GM21737 (cell line): ENCODE measurements at regions not wholly inside any gene's neighbourhood (a gene's known extent, or its start where the extent isn't known, plus 50 kb on each side); places are given as distances from the start of the nearest gene placed in this dataset.

Source experiments
- ATAC-seq: cut with Tn5 transposase; IDR thresholded peaks from one replicate; pipeline ENCODE4 v1.9.1; 2021; ENCODE audit warnings: mild to moderate bottlenecking, moderate library complexity; ENCODE audit not compliant: unreplicated experiment

DNA sequence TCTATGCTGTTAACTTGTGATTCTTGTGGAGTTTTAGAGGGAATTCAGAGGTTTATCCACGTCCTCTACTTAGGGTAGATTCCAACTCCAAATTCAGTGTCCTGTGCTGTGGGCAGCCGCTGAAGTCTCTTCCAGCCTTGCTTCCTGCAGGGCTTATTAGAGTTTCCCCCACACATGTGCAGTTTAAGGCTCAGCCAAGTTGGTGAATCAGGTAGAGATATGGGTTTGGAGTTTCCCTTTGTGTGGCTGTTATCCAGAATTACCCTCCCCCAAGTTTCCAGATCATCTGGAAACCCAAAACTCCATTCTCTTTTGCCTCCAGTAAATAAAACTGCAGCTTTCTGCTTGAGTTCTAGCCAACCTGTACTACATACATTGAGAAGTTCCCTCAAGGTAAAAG lies 853.7 kb downstream of the GALC start:
- ATAC-seq = no peak

DNA sequence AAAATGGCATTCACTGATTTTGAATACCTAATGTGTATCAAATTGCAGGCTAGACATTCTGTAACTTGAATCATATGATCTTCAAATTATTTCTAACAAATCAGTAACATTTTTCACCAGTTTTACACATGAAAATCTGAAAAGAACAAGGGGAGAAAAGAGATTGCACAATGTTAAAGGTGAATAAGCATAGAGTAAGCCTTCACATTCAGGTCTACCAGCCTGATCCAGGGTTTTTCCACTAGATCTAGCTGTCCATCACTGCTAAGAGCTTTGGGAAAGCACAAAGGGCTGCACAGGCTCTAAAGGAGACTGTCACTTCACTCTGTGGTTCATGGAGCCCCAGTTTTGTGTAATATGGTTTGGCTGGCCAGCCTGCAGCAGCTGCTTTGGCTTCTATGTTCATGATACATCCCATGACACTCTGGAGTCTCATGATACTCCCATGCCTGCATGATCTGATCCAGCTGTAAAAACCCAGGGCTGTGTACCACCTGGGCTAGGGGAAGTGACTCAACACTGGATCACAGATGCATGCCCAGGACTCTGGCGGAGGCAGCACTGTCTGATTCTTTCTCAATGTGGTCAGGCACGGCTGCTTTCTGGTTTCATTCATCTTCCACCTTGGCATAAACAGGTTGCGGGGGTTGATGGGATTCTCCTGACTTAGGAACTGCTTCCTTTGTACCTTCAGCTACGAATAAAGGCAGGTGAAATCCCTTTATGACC lies 859.7 kb downstream of the GALC start:
- no peak for ATAC-seq

DNA sequence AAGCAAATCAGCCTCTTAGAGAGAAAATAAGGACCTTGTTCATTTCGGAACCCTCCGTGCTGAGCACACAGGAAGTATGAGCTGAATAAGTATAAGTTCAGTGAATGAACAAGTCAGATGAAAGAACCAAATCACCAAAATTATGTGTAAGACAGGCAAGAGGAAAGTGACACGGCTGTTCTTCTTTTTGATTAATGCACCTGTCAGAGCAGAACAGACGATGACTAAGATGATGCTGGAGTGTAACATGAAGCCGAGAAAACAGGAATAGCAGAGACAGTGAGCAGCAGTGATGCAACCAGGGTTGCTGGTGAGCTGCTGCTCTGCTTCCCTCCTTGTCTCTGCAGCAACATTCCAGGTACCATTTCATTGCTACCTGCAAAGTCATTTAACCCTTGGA lies 861.1 kb downstream of the GALC start:
- ATAC-seq = no peak

DNA sequence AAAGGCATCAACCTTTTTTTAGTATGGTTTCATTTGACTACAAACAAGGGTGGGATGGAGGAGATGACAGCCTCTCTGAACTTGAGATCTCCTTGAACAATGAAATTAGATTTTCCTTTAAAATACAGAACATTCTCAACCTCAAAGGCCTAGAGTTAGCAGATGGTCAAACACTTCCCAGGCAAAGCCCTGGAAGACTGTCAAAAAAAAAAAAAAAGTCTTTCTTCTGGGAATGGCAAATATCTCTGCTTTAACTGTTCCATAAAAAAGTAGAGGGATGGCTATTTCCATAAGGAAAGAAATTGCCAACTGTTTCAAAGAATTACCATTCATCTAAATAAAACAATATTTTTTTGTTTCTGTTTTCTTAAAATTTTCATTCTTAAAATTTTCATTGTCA lies 870.8 kb downstream of the GALC start:
- no peak for ATAC-seq

DNA sequence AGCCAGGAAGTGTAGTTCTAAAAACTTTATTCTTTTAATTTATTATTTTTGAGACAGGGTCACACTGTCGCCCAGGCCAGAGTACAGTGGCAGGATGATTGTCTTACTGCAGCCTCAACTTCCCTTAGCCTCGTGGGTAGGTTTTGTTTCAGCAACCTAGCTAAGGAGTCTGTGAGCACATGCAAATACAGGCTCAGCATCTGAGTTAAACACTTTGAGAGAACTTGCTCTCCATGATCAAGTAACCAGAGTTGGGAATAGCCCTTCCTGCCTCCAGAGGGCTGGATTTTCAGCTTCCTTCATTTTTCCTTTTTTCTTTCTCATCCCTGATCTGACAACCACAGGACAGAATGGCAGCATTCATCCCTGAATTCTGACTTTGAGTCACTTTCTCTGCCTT lies 871.3 kb downstream of the GALC start:
- ATAC-seq = no peak

DNA sequence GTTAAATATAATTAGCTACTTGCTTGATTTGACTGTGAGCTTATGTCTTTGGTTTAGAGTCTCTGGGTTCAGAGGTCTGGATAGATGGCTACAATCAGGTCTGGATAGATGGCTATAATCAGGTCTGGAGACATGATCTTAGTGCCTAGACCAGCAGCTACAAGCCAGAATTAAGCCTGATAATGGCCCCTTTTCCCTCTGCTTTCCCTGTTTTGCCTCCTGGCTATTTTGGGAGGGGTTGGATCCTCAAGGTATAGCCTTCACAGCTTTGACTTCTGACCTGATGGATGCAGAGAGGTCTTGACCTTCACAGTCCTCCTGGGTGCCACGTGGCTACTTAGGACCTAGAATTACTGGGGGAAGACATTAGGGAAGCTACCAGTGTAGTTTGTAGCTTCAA lies 877.7 kb downstream of the GALC start:
- ATAC-seq = no peak

DNA sequence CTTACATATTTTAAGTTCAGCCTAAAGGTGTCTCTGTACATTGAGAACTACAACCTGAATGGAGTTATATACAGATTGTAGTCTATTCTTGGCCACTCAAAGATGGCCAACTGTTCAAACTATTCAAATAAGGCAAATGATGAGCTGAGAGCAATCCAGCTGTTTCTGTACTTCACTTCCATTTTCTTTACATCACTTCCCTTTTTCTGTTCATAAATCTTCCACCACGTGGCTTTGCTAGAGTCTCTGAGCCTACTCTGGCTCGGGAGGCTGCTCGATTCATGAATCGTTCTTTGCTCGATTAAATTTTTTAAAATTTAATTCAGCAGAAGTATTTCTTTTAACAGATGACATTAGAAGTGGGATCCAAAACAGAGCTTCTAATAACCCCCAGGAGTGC lies 879.7 kb downstream of the GALC start:
- ATAC-seq = no peak

DNA sequence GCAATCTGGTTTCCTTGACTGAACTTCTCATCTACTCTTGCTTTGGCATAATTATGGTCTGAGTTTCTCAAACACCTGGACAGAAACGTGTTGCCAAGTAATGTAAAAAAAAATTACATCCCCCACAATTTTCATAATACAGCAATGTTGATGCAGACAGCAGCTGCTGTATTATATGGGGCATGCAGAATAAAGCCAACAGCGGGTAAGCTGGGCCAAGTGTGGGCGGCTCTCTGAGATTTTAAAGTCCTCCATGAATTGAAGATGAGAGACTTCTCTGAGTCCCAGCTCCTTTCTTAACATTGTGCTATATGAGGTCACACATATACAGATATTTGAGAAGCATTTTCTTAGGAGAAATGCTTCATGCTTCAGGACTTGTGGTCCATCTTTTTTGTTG lies 881.2 kb downstream of the GALC start:
- no peak for ATAC-seq

DNA sequence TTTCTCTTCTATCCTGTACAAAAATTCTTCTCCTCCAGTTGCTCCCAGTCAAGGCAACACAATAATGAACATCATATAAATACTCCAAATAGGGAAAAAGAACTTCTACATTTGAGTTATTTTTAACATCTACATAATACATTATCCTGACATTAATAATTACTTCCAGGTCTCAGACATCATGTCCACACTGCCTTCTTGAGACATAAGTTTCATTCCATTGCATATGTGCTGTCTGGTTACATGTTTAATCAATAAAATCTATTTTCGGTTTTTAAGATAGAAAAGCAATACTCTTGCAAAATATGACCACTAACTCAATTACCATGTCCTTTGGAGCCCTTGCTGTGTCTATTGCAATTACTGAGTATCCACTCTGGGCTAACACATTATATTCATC lies 881.9 kb downstream of the GALC start:
- ATAC-seq = no peak

DNA sequence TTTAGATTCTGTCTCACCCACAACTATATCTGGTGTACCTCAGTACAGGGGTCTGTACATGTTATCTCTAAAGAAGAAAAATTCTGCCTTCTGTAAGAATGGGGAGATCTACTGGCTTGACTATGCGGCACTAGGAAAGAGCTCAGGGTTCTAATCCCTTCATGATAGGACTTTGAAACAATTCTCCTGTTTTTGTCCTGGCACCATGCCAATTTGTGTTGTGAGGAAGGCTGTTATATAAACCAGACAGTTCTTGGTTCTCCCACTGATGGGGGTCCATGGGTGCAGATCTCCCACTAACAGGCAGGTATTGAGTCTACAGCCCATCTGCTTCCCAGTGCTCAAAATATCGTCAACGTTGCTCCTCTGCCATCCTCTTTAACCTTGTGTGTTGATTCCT lies 883.7 kb downstream of the GALC start:
- ATAC-seq = no peak

DNA sequence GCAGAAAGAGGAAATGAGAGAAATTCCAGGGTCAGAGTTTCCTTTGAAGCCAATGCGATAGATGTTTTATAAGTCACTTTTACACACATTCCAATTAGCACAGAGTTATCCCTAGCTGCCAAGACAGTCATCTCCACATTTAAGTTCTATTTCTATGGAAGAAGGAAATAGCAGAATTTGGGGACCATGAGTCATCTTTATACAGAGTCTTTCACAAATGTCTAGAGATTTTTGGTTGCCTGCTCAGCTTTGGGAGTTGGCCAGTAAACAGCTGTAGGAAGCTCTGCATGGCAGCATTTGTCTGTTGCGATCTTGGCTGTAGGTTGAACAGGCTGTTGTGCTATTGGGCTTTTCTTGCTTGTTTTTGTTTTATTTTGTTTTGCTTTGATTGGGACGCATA lies 884.3 kb downstream of the GALC start:
- no peak for ATAC-seq

DNA sequence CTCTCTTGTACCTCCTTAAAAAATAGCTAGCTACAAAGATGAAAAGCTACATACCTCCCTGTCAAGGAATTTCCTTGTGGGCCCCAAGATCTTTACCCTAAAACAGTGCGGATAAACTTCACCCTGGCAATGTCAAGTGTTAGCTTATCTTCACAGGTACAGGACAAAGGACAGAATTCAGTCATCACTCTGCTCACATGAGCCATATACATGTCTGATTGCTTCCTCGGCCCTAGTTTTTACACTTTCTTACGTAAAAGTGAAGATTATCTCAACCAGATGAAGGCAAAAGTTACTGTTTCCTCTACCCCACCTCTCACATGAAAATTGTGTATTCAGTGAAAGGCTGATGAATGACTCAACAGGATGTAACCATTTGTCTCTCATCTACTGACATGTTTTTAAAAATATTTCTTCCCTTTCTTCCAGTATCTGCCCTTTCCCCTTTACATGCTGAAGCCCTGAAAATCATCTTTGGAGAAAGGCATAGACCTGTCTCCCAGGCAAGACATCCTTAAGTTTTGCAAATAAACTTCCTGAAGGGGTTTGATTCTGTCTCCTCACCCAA lies 890.1 kb downstream of the GALC start:
- ATAC-seq = no peak

DNA sequence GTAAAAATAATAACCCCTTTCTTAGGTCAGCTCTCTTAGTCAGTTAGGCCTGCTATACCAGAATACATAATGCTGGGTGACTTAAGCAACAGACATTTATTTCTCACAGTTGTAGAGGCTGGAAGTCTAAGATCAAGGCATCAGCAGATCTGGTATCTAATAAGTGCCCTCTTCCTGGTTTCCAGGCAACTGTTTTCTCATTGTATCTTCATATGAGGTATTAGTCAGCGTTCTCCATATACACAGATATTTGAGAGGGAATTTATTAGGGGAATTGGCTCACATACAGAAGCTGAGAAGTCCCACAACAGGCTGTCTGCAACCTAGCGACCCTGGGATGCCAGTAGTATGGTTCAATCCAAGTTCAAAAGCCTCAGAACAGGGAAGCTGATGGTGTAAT lies 896.0 kb downstream of the GALC start:
- ATAC-seq = no peak

DNA sequence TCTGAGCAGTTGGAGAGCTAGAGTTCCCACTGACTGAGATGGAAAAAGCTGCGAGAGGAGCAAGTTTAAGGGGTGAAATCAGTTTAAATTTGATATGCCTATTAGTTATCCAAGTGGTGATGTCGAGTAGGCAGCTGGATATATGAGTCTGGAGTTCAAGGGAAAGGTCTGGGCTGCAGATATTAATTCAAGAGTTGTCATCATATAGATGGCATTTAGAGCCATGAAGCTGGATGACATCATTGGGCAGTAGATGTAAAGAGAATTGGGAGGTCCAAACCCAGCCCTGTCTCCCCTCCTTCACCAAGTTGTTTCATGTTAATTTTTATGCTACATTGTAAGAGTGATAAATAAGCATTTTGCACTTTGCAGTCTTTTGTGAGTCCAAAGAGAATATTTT lies 898.1 kb downstream of the GALC start:
- ATAC-seq = no peak

DNA sequence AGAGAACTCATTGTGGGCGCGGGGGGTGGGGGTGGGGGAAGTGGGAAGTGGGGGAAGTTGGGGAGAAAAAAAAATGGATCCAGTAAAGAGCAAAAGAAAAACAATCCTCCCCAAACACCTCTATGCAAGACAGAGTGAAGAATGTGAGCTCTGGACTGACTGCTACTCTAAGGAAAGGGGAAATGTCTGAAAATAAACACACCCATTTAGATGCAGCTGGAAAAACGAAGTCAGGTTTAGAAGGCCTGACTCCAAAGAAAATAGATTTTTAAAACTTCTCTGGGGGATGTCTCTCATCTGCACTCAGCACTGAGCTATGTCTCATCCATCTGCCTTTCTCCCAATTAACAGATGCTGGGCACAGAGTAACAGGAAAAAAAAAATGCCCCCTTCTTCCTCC lies 904.4 kb downstream of the GALC start:
- ATAC-seq = no peak

DNA sequence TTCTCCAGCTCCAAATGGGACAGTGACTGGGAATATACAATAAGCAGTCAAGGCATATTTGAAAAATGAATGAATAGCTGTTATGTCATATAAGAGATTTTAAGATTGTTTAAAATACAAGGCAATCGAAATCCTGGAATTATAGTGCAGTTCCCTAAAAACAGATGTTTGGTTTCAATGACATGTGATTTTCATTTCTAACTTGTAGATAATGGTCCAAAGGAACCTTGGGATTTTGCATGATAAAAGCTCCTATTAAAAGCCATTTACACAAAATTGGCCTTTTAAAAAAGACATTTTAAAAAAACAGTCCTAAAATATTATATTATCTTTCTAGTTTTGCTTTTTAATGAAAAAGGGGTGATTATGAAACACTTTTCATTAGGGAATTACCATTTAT lies 905.1 kb downstream of the GALC start:
- no peak for ATAC-seq

DNA sequence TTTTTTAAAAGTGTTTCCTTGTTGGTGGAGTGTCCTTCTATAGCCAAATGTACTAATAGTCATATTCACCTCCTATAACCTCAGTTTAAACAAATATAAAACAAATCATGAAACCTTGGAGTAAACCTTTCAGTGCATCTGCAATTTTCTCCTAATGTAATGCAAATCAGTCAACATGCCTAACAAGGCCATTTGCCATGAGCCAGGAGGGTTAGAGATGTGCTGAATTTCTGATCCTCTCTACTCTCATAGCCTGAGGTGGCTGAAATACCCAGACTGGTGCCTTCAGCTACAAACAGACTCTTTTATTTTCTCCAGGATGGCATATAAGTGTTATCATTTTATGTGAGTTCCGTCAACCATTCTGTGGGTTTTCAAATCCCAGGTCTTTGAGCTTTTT lies 908.1 kb downstream of the GALC start:
- ATAC-seq = no peak

DNA sequence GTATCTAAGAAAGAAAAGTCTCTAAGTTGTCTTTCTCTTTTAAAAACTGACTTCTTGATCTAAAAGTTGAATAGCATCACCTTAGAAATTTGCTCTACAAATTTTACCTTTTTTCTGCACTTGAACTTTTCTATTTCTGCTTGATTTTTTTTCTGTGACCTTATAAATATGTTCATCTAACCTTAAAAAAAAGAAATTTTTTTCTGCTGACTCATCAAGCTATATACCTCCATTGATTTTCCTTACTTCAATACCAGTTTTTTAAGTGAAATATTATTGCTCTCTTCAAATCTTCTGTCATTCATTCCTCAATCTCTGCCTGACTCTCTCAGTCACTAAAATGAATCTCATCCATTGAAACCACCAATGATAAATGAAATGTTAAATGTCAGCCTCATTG lies 910.1 kb downstream of the GALC start:
- no peak for ATAC-seq

DNA sequence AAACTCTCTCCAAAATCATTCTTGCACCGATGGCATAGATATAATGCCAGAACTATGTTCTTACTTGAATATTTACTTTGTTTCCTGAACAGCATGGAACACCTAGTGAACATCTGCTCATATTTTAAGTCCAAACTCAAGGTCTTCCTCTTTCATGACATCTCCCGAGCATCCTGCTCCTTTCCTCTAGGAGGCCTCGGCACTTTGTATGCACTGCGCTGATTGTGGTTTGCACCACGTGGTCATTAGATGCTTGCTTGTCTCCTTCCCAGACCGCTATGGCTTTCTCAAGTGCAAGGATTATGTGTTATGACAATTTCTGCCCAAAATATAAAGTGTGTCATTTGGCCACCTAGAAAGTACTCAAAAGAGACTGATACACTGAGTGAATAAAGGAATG lies 912.0 kb downstream of the GALC start:
- no peak for ATAC-seq

DNA sequence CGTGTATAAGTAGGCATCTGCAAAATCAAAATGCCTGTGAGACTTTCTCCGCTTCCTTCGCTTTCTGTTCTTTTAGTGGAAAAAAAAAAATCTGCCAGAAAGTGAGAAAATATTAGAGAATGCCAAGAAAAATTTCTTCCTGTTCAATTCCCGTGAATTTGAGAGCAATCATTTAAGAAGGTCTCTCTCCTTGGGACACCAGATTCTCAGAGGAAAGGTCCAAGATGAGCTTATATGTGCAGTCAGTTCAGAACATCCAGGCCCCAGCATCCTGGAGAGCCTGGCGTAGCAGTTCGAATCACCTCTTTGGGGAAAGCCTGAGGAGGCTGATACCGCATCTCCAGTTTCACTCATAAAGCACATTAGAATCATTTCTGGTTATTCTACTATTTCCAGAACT lies 912.8 kb downstream of the GALC start:
- ATAC-seq = no peak

DNA sequence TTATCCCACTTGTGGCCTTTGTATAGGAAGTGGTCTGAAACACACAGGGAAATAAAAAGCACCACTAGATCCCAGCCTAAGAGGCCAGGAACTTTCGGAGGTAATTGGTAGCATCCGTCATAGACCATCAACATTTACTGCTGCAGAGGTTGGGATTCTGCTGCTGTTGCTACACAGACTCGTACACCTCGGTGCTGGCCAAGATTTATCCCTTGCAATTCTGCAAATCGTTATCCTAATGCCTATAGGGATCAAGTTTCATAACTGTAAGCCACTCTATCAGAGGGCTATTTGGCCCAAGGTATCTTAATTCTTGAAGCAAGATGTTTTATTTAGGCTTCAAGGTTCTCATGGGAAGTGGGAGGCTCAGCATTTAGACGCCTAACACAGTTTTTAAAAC lies 913.6 kb downstream of the GALC start:
- ATAC-seq = no peak

DNA sequence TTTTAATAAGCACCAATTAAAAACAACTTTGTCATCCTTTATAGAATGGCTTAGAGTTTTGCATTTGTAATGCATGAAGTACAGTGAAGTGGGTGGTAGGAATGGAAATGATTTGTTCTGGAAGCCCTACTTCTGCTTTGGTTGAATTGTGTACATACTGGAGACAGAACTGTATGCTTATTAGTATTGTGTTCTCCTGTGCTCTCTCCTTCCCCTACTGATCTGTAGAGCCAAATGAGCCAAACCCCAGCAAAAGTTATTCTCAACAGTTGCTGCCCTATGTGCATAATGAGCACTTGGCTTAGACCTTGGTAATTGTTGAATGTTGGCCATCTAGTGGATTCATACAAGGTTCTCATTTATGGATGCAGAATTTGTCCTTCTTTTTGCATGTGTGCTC lies 916.1 kb downstream of the GALC start:
- ATAC-seq = no peak

DNA sequence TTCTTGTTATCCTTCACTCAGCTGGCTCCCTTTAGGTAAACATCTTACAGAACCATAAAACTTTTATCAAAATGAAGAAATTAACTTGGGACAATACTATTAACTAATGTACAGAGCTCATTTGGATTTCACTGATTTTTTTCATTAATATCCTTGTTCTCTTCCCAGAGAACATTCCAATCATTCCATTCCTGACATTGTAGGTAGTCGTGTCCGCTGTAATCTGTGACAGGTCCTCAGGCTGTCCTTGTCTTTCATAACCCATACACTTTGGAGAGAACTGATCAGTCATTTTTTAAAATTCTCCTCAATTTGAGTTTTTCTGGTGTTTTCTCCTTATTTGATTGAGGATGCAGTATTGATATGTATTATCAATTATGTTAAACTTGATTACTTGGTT lies 916.8 kb downstream of the GALC start:
- ATAC-seq = no peak
